Ectodermal cell (in vitro differentiated cells): ENCODE measurements at regions not wholly inside any gene's neighbourhood (a gene's known extent, or its start where the extent isn't known, plus 50 kb on each side); places are given as distances from the start of the nearest gene placed in this dataset.

ENCODE experiments used
- H3K27ac ChIP-seq: 2 replicates; pipeline ENCODE4 v1.7.0; 2013; ENCODE audit warnings: mild to moderate bottlenecking, low read depth, low read length; ENCODE audit not compliant: insufficient read depth, poor library complexity, severe bottlenecking
- H3K27me3 ChIP-seq: 2 replicates; pipeline ENCODE4 v1.7.0; 2013; ENCODE audit warnings: mild to moderate bottlenecking, low read length; ENCODE audit not compliant: insufficient read depth, control insufficient read depth, poor library complexity, severe bottlenecking
- H3K36me3 ChIP-seq: one replicate; pipeline ENCODE4 v1.7.0; 2013; ENCODE audit warnings: low read length; ENCODE audit not compliant: control insufficient read depth, insufficient read depth
- H3K4me1 ChIP-seq: one replicate; pipeline ENCODE4 v1.7.0; 2013; ENCODE audit warnings: low read length; ENCODE audit not compliant: control insufficient read depth, insufficient read depth
- H3K4me3 ChIP-seq: 2 replicates; pipeline ENCODE4 v1.7.0; 2013; ENCODE audit warnings: low read depth, low read length, control low read depth; ENCODE audit not compliant: insufficient read depth
- H3K9me3 ChIP-seq: 2 replicates; pipeline ENCODE4 v1.7.0; 2013; ENCODE audit warnings: mild to moderate bottlenecking, low read length, moderate library complexity; ENCODE audit not compliant: control insufficient read depth
- WGBS, 2 experiments: methylation state at CpG; one replicate each; pipeline ENCODE4 v1.1.7; 2013; ENCODE audit warnings: missing lambda C conversion rate in 2 of 2; 5-methylcytosine and 5-hydroxymethylcytosine counted together

GRCh38 chr4:157667836-157668235 is 447.3 kb downstream of the GRIA2 start:
- Histone ChIP-seq H3K36me3 (no peaks in the 10 kb centered on the region), H3K4me3 (no peak overlapping the region), H3K27ac (no peak overlapping the region), H3K9me3 (no peaks in the 10 kb centered on the region), H3K27me3 (no peaks in the 10 kb centered on the region), H3K4me1 (no peaks in the 10 kb centered on the region)

GRCh38 chr4:157664726-157665125 is 444.2 kb downstream of the GRIA2 start:
- Histone ChIP-seq H3K9me3 (no peaks in the 10 kb centered on the region), H3K27ac (no peak overlapping the region), H3K36me3 (no peaks in the 10 kb centered on the region), H3K4me1 (no peaks in the 10 kb centered on the region), H3K27me3 (no peaks in the 10 kb centered on the region), H3K4me3 (no peak overlapping the region)
- WGBS, 2 experiments: 66 to 72% methylated on average over 2 of the region's 3 CpGs

GRCh38 chr4:157655096-157655809 is 434.7 kb downstream of the GRIA2 start:
- no peaks in the 10 kb centered on the region for H3K36me3 ChIP-seq
- 87 to 88% methylated on average over 4 to 6 of the region's 6 CpGs for WGBS, 2 experiments
- no peaks in the 10 kb centered on the region for H3K4me1 ChIP-seq
- no peaks in the 10 kb centered on the region for H3K27me3 ChIP-seq
- no peak overlapping the region for H3K27ac ChIP-seq
- H3K9me3 ChIP-seq: no peaks in the 10 kb centered on the region
- H3K4me3 ChIP-seq: no peak overlapping the region

DNA sequence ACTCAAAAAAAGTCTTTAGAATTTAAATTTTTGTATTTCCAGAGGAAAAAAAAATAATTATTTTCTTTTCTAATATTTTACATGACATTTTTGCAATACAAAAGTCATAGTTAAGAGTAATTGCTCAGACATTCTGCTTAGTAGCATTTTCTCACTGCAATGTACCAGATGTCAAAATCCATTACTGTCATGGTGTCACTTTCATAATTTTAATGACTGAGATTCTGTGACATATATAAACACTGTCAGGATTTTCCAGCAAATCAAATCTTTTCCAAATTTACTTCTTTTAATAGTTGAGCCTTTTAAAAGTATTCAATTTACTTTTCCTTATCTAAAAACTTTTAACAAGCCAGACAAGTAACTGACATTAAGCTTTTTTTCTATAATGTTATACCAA is 422.7 kb downstream of the GRIA2 start:
- no peaks in the 10 kb centered on the region for H3K9me3 ChIP-seq

GRCh38 chr4:157634057-157634456 is 413.5 kb downstream of the GRIA2 start:
- H3K36me3 ChIP-seq: no peaks in the 10 kb centered on the region
- WGBS, 2 experiments: 93 to 96% methylated on average over 3 of the region's 3 CpGs
- no peak overlapping the region for H3K27ac ChIP-seq
- no peak overlapping the region for H3K4me3 ChIP-seq
- H3K27me3 ChIP-seq: no peaks in the 10 kb centered on the region
- H3K9me3 ChIP-seq: no peaks in the 10 kb centered on the region
- no peaks in the 10 kb centered on the region for H3K4me1 ChIP-seq

More for the DNA sequence above, 422.7 kb downstream of the GRIA2 start:
- Histone ChIP-seq H3K36me3 (no peaks in the 10 kb centered on the region), H3K4me3 (no peak overlapping the region), H3K27ac (no peak overlapping the region), H3K27me3 (no peaks in the 10 kb centered on the region), H3K4me1 (no peaks in the 10 kb centered on the region)

DNA sequence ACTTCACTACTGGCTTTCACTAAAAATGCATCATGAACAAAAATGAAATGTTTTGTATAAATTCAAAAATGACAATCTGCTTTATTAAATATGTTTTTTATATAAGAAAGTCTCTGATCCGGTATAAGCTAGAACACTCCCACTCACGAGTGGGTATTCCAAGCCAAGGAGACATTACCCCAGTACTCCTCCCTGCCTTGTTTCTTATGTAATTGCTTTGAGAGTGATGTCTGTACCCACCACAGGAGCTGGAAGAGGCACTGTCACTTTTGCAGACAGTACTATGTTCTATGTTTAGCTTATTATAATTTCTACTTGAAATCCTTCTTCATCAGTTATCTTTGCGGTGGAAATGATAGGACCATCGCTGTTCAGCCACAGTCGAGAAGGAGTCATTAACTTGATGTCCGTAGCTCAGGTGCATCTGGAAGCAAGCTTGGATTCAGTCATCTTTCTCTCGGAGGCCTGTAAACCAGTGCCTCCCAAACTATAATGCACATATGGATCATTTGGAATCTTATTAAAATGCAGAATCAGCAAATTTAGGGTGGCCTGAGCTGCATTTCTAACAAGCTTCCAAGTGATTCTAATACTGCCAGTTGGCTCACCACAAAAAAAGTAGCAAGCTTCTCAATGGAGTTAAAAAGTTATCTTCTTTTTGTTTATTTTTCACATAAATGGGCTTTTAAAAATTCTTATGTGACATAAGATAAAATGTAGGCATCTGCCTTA is 396.4 kb downstream of the GRIA2 start:
- Histone ChIP-seq H3K27me3 (no peaks in the 10 kb centered on the region), H3K4me1 (no peaks in the 10 kb centered on the region), H3K36me3 (no peaks in the 10 kb centered on the region), H3K9me3 (no peaks in the 10 kb centered on the region), H3K27ac (no peak overlapping the region), H3K4me3 (no peak overlapping the region)
- WGBS, 2 experiments: 90 to 92% methylated on average over 5 to 7 of the region's 7 CpGs

- WGBS, 2 experiments: 100% methylated on average over 1 of the region's 1 CpG
Measured at GRCh38 chr4:157607996-157608395, 387.5 kb downstream of the GRIA2 start.

GRCh38 chr4:157600583-157600982 is 380.1 kb downstream of the GRIA2 start:
- no peak overlapping the region for H3K27ac ChIP-seq
- H3K4me1 ChIP-seq: no peaks in the 10 kb centered on the region
- H3K27me3 ChIP-seq: no peaks in the 10 kb centered on the region
- no peaks in the 10 kb centered on the region for H3K36me3 ChIP-seq
- WGBS, 2 experiments: no CpG with 5 or more reads among the region's 1 CpG
- H3K4me3 ChIP-seq: no peak overlapping the region
- no peaks in the 10 kb centered on the region for H3K9me3 ChIP-seq

More at GRCh38 chr4:157607996-157608395, 387.5 kb downstream of the GRIA2 start:
- Histone ChIP-seq H3K27ac (no peak overlapping the region), H3K4me1 (no peaks in the 10 kb centered on the region), H3K9me3 (no peaks in the 10 kb centered on the region), H3K27me3 (no peaks in the 10 kb centered on the region), H3K36me3 (no peaks in the 10 kb centered on the region), H3K4me3 (no peak overlapping the region)

DNA sequence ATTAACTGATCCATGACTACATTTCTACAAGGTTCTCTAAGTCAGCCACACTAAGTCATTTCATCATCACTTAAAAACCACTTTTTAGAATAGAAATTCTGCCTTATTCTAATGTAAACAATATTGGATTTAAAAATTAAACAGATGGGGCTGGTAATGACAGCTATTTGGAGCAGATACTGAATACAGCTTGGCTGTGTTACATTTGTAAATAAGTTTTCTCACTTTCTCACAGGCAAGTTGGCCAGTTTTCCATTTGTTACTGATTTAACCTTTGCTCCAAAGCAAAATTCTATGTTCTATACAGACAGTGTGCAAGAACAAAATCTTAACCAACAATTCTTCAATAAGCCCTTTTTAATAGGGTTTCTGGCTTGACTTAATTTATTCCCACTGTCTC is 370.7 kb downstream of the GRIA2 start:
- Histone ChIP-seq H3K27ac (no peak overlapping the region), H3K4me3 (no peak overlapping the region), H3K4me1 (no peaks in the 10 kb centered on the region), H3K9me3 (no peaks in the 10 kb centered on the region), H3K27me3 (no peaks in the 10 kb centered on the region), H3K36me3 (no peaks in the 10 kb centered on the region)

DNA sequence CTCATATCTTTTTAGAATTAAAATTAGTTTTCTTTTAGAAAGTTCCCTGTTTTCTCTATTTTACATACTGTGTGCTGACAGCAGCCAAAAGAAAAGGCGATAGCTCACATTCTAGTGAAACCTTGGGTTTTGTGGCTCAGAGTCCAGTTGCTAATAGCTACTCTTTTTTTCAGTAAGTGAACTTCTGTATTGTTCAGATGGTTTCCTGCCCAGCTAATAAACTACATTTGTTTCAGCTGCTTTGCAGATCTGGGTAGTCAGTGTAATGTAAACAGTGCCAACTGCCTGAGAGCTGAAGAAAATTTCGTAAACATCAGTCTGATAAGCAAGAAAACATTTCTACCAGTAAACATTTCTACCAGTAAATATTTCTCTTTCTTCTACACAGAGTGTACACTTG is 370.2 kb downstream of the GRIA2 start:
- H3K4me3 ChIP-seq: no peak overlapping the region
- no peak overlapping the region for H3K27ac ChIP-seq
- no peaks in the 10 kb centered on the region for H3K27me3 ChIP-seq
- no peaks in the 10 kb centered on the region for H3K4me1 ChIP-seq
- 91 to 100% methylated on average over 1 to 2 of the region's 2 CpGs for WGBS, 2 experiments
- H3K9me3 ChIP-seq: no peaks in the 10 kb centered on the region
- no peaks in the 10 kb centered on the region for H3K36me3 ChIP-seq
